ENCODE measurements at regions not wholly inside any gene's neighbourhood (a gene's known extent, or its start where the extent isn't known, plus 50 kb on each side); places are given as distances from the start of the nearest gene placed in this dataset.

DNA sequence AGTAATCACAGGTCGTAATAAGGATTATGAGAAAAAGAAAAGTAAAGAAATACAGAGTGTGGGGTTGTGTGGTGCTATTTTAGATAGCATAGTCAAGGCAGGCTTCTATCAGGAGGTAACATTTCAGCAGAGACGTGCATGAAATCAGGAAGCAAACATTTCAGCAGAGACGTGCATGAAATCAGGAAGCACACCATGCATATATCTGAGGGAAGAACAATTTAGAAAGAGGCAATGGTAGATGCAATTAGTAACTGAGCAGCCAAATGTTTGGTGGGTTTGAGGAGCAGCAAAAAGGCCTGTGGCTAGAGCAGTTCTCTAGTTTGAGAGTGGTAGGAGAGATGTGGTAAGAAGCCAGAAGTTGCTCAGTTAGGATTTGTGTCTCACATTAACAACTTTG is 713.7 kb downstream of the ADCYAP1 start:
- 3% methylated on average over 3 of the region's 3 CpGs for WGBS (ENCODE audit: low lambda C conversion rate)
- H3K27me3 ChIP-seq (ENCODE audit: insufficient read depth): no peaks in the 10 kb centered on the region
- no peaks in the 10 kb centered on the region for H3K9me2 ChIP-seq
- no peak overlapping the region for H3K27ac ChIP-seq (ENCODE audit: low read depth in 2 of 2, low read length in 1 of 2)
- no peak overlapping the region for H3K4me2 ChIP-seq
- H3K36me3 ChIP-seq (replicated peaks in 1 of 2; ENCODE audit: control insufficient read depth in 1 of 2, insufficient read depth in 2 of 2, low read length in 1 of 2): no peaks in the 10 kb centered on the region
- no peaks in the 10 kb centered on the region for H3K4me1 ChIP-seq (ENCODE audit: control insufficient read depth in 1 of 2, insufficient read depth in 2 of 2, low read depth in 1 of 2, low read length in 1 of 2)
- ChIA-PET POLR2A (no interaction called here), CTCF (no interaction called here)
- H3F3A ChIP-seq (replicated peaks; ENCODE audit: insufficient read depth): no peaks in the 10 kb centered on the region
- DNase-seq: no peak
- H3K9ac ChIP-seq: no peak overlapping the region
- TF ChIP-seq POLR2AphosphoS5 (IDR thresholded peaks at IDR 0.05; ENCODE audit: low read depth, low read length): no peak
- TF ChIP-seq SMC3 (IDR thresholded peaks at IDR 0.05; ENCODE audit: low read depth, low read length): no peak
- TF ChIP-seq, protein P1, sequence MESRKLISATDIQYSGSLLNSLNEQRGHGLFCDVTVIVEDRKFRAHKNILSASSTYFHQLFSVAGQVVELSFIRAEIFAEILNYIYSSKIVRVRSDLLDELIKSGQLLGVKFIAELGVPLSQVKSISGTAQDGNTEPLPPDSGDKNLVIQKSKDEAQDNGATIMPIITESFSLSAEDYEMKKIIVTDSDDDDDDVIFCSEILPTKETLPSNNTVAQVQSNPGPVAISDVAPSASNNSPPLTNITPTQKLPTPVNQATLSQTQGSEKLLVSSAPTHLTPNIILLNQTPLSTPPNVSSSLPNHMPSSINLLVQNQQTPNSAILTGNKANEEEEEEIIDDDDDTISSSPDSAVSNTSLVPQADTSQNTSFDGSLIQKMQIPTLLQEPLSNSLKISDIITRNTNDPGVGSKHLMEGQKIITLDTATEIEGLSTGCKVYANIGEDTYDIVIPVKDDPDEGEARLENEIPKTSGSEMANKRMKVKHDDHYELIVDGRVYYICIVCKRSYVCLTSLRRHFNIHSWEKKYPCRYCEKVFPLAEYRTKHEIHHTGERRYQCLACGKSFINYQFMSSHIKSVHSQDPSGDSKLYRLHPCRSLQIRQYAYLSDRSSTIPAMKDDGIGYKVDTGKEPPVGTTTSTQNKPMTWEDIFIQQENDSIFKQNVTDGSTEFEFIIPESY (IDR thresholded peaks at IDR 0.05; ENCODE audit: borderline replicate concordance, low read depth): no peak
- TF ChIP-seq YY1 (IDR thresholded peaks at IDR 0.05; ENCODE audit: low read depth): no peak
- no peak for TF ChIP-seq FOXM1 (IDR thresholded peaks at IDR 0.05; ENCODE audit: low read depth)
- TF ChIP-seq RAD21 (IDR thresholded peaks at IDR 0.05; ENCODE audit: low read length): no peak
- TF ChIP-seq ELF1 (IDR thresholded peaks at IDR 0.05): no peak
- TF ChIP-seq, protein P2, sequence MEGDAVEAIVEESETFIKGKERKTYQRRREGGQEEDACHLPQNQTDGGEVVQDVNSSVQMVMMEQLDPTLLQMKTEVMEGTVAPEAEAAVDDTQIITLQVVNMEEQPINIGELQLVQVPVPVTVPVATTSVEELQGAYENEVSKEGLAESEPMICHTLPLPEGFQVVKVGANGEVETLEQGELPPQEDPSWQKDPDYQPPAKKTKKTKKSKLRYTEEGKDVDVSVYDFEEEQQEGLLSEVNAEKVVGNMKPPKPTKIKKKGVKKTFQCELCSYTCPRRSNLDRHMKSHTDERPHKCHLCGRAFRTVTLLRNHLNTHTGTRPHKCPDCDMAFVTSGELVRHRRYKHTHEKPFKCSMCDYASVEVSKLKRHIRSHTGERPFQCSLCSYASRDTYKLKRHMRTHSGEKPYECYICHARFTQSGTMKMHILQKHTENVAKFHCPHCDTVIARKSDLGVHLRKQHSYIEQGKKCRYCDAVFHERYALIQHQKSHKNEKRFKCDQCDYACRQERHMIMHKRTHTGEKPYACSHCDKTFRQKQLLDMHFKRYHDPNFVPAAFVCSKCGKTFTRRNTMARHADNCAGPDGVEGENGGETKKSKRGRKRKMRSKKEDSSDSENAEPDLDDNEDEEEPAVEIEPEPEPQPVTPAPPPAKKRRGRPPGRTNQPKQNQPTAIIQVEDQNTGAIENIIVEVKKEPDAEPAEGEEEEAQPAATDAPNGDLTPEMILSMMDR (IDR thresholded peaks at IDR 0.05): no peak
- TF ChIP-seq, protein P3, sequence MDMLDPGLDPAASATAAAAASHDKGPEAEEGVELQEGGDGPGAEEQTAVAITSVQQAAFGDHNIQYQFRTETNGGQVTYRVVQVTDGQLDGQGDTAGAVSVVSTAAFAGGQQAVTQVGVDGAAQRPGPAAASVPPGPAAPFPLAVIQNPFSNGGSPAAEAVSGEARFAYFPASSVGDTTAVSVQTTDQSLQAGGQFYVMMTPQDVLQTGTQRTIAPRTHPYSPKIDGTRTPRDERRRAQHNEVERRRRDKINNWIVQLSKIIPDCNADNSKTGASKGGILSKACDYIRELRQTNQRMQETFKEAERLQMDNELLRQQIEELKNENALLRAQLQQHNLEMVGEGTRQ (IDR thresholded peaks at IDR 0.05; ENCODE audit: borderline replicate concordance, low read depth, low read length): no peak
- TF ChIP-seq MEF2A (IDR thresholded peaks at IDR 0.05; ENCODE audit: borderline replicate concordance, low read depth): no peak
- no peak for TF ChIP-seq GATA2 (CRISPR knock-in tag; IDR thresholded peaks at IDR 0.05)
- TF ChIP-seq, protein P4, sequence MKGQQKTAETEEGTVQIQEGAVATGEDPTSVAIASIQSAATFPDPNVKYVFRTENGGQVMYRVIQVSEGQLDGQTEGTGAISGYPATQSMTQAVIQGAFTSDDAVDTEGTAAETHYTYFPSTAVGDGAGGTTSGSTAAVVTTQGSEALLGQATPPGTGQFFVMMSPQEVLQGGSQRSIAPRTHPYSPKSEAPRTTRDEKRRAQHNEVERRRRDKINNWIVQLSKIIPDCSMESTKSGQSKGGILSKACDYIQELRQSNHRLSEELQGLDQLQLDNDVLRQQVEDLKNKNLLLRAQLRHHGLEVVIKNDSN (IDR thresholded peaks at IDR 0.05; ENCODE audit: borderline replicate concordance, low read depth): no peak
- TF ChIP-seq RXRA (IDR thresholded peaks at IDR 0.05; ENCODE audit: borderline replicate concordance, low read depth): no peak
- TF ChIP-seq, protein P5, sequence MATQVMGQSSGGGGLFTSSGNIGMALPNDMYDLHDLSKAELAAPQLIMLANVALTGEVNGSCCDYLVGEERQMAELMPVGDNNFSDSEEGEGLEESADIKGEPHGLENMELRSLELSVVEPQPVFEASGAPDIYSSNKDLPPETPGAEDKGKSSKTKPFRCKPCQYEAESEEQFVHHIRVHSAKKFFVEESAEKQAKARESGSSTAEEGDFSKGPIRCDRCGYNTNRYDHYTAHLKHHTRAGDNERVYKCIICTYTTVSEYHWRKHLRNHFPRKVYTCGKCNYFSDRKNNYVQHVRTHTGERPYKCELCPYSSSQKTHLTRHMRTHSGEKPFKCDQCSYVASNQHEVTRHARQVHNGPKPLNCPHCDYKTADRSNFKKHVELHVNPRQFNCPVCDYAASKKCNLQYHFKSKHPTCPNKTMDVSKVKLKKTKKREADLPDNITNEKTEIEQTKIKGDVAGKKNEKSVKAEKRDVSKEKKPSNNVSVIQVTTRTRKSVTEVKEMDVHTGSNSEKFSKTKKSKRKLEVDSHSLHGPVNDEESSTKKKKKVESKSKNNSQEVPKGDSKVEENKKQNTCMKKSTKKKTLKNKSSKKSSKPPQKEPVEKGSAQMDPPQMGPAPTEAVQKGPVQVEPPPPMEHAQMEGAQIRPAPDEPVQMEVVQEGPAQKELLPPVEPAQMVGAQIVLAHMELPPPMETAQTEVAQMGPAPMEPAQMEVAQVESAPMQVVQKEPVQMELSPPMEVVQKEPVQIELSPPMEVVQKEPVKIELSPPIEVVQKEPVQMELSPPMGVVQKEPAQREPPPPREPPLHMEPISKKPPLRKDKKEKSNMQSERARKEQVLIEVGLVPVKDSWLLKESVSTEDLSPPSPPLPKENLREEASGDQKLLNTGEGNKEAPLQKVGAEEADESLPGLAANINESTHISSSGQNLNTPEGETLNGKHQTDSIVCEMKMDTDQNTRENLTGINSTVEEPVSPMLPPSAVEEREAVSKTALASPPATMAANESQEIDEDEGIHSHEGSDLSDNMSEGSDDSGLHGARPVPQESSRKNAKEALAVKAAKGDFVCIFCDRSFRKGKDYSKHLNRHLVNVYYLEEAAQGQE (IDR thresholded peaks at IDR 0.05; ENCODE audit: low read depth, low read length): no peak
- TF ChIP-seq, protein P6, sequence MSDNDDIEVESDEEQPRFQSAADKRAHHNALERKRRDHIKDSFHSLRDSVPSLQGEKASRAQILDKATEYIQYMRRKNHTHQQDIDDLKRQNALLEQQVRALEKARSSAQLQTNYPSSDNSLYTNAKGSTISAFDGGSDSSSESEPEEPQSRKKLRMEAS (IDR thresholded peaks at IDR 0.05; ENCODE audit: low read depth): no peak
- no peak for TF ChIP-seq FOXJ3 (CRISPR knock-in tag; IDR thresholded peaks at IDR 0.05)
- TF ChIP-seq RCOR1 (IDR thresholded peaks at IDR 0.05; ENCODE audit: low read length): no peak
- TF ChIP-seq EP300 (IDR thresholded peaks at IDR 0.05; ENCODE audit: borderline replicate concordance in 1 of 2, low read depth in 1 of 2, low read length in 1 of 2): no peak
- TF ChIP-seq, protein P7, sequence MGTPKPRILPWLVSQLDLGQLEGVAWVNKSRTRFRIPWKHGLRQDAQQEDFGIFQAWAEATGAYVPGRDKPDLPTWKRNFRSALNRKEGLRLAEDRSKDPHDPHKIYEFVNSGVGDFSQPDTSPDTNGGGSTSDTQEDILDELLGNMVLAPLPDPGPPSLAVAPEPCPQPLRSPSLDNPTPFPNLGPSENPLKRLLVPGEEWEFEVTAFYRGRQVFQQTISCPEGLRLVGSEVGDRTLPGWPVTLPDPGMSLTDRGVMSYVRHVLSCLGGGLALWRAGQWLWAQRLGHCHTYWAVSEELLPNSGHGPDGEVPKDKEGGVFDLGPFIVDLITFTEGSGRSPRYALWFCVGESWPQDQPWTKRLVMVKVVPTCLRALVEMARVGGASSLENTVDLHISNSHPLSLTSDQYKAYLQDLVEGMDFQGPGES (IDR thresholded peaks at IDR 0.05; ENCODE audit: low read depth, low read length): no peak
- no peaks in the 10 kb centered on the region for H3K9me3 ChIP-seq
- H2AFZ ChIP-seq (ENCODE audit: low read depth): no peak overlapping the region
- no peak overlapping the region for H3K4me3 ChIP-seq (ENCODE audit: low read depth in 2 of 2, low read length in 1 of 2)
- no peaks in the 10 kb centered on the region for H3K79me2 ChIP-seq (ENCODE audit: insufficient read depth)
- no peaks in the 10 kb centered on the region for H4K20me1 ChIP-seq (ENCODE audit: insufficient read depth)

Measured in SK-N-SH (cell line).